Right lung (tissue), 2 donors: ENCODE measurements at regions not wholly inside any gene's neighbourhood (a gene's known extent, or its start where the extent isn't known, plus 50 kb on each side); places are given as distances from the start of the nearest gene placed in this dataset.

ENCODE experiments used
- DNase-seq, 2 donors: peaks; one replicate each; pipeline ENCODE4 v3.0.0-alpha.2; 2013

DNA sequence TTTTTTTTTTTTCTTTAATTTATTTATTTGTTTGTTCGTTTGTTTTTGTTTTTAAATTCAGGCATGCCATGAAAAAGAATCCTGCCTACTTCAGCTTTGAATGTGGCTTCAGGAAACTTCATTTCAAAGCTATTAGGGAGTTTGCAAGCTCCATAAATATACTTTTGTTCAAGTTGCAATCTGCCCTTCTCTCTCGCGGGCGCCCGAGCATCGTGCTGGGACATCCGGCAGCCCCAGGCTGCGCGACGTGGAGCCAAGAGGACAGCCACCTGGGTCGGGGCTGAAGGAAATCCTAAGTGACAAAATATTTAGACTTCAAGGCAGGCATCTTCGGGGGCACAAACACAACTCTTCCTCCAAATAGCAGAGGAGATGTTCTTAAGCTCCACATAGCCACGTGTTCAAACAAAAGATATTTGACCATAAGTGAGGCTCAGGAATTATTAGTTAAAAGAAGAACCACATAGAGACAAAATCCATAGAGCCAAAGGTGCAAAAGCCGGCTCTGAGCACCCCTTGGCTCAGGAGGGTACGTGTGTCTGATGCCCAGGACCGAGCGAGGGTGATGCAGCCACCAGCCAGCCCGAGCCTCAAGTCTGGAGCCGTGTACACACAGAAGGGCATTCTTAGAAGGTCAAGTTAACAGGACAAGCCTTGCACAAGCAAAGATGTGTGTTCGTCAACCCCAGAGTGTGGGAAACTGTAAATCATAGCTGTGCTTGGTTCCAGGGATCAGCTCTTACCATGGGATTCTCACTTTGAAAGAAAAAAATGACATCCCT is 256.5 kb upstream of the SALL3 start:
- DNase-seq = no peak

DNA sequence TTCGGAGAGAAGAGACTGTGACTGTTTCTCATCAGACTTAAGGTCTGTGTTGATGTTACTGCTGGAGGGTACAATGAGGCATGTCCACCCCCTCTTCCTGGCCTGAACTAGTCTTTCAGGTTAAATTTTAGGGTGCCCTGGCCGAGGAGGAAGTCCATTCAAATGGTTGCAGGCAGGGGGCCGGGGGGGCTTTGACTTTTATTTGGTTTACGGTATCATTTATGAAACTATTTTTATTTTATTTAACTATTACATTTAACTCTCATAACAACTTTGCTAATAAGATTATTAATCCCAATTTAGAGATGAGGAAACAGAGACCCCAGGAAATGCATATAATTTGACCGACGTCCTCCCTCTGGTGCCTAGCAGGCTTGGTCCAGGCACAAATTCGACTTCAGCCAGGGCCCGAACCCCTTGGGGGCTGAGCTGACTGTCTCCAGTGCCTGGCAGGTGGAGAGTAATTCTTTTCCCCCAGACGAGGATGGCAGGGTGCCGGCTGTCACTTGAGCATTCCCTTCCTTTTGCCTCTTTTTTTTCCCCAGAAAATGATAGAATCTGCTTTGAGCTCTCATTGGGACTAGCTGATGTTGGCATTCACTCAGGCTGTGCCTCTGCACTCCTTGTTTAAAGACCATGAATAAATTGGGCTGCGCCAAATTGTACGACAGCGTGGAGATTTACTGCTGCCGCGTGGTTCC is 255.3 kb upstream of the SALL3 start:
- DNase-seq = no peak

DNA sequence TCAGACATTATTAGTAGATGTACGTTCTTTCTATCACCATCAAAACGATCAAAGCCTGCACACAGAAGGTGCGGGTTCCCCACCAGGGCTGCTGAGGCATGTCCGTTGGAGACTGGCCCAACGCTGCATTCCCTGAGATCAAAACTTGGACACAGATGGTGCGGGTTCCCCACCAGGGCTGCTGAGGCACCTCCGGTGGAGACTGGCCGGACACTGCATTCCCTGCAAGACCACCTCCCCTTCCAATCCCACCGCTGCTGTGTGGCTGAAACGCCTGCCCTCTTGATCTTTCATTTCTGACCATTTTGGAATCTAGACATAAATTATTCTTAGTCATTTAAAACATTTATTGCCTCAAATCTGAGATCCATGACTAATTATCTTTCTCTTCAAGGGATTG is 254.2 kb upstream of the SALL3 start:
- no peak for DNase-seq

DNA sequence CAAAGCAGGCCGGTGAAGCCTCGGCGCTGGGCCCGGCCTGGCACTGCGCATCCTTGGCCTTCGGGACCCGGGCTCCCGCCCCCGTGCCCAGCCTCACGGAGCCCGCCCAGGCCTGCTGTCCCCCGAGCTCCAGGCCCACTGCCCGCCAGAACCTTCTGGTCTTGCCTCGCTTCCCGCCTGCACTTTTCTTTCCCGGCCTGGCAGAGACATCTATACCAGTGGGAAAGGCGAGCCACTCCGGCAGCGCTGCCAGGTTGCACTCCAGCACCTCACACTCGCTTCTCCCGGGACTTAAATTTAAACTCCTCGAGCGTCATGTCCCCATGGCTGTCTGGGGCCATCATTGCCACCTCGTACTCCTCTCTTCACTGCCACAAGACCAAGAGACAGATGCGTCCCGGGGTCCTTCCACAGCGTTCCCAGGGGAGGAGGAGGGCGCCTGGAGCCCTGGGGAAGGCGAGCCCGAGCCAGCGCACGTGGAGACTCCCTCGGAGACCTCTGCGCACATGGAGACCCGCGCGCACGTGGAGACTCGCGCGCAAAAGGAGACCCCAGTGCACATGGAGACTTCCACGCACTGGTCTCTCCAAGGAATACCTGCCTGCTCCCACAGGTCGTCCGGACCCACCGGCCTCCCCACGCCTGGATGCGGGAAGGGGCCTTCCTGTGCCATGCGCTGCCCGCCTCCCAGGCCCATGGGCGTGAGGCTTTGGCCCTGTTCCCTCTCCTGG is 253.1 kb upstream of the SALL3 start:
- DNase-seq = no peak

DNA sequence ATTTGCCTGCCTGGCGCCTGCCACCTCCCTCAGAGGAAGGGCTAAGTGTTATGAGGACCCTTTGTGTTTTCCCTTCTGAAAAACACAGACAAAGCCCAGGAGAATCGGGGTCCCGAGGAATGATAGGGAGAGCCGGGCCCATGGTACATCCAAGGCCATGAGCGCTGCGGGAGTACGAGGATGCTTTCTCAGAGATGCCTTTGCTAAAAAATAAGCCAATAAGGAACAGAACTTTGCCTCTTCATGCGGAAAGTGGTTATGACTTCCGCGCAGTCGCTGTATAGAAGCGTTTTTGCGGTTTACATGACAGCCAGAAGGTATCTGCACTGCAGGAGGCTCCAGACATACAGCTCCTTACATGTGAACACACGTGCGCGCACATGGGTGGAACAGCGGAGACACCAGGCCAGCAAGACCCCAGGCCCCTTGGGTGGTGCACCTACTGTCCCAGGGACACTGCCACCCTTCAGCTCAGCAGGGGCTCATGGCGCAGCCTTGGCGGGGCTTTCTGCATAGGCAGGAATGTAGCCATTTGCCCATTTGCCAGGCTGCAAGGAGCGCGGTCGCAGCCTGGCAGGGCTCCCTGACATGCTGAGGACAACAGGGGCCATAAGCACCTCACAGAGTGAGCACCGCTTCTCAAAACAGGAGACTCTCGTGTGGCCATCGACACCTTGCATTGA is 252.4 kb upstream of the SALL3 start:
- no peak for DNase-seq

DNA sequence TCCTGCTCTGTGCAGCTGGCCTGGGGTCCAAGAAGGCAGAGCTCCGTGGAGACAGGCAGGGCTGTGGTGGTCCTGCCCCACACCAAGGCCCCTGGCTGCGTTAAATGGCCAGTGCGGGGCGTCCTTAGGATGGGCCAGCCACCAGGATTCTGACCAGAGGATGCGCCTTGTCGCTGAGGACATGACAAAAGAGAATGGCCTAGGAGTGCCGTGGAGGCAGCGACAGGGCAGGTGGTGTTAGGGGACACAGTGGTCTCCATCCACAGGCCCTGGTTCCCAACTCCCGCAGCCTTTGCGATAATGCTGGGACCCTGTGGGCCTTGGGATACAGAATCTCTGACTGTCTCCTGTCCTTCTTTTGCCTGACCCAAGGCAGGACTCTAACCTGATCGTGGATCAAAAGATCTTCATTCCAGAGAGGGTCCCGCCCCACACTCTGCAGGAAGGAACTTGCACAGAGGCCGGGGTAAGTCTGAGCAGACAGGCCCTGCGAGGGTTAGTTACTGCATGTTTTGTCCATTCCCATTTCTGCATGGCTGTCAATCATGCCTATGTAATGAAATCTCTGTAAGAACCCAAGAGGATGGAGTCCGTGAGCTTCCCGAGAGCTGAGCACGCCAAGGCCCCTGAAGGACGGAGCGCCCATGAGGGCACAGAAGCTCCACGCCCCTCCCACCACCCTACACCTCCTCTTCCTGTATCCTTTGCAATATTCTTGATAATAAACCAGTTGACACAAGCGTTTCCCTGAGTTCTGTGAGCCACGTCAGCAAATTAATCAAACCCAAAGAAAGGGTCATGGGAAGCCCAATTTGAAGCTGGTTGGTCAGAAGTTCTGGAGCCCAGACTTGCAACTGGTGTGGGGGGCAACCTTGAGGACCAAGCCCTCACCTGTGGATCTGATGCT is 251.5 kb upstream of the SALL3 start:
- no peak for DNase-seq

DNA sequence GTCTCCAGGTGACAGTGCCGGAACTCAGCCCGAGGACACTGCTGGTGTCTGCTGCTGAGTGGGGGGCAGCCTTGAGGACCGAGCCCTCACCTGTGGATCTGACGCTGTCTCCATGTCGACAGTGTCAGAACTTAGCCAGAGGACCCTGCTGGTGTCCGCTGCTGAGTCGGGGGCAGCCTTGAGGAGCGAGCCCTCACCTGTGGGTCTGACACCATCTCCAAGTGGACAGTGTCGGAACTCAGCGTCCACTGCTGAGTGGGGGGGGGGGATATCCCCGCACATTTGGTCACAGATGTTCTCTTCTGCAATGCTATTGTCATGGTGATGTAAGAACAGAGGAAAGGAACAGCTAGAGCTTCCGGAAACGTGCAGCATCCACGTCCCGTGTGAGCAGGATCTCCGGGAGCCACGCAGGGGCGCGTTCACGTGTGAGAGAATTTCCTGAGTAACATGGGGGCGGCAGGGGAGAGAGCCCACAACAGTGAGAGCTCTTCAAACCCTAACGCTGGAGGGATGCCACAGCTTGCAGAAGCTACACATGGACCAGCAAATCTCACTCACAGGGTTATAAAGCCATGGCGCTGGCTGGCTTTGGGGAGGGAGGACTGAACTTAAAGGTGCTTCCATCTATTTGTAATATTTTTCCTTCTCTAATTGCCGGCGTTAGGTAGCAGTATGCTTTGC is 250.7 kb upstream of the SALL3 start:
- no peak for DNase-seq

DNA sequence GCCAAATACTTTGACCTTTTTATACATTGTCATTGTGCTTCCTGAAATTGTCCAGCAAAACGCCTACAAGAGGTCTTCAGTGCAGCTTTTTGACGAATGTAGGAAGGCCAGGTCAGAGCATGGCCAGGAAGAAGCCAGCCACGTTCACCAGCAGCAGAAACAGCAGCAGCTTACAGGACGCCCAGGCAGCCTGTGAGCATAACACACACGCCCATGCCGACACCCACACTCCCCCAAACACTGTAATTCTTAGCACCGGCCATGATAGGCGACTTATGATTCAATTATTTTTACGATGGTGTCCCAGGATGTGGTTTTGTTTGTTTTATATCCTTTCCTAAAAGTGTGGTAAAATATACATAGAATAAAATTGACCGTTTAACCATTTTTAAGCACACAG is 249.1 kb upstream of the SALL3 start:
- no peak for DNase-seq

DNA sequence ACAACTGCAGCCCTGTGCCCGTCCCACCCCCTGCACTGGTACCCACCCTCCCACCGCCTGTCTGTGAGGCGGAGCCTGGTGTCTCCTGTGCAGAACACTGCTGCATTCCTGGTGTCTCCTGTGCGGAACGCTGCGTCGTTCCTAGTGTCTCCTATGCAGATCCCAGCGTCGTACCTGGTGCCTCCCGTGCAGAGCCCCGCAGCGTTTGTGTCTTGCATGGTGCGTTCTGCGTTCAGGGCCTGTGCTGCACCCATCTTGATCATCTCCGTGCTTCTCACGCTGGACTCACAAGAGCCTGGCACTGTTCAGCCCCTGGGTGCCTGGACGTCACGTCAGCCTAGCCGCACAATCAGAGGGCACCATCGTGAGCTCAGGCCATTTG is 248.6 kb upstream of the SALL3 start:
- no peak for DNase-seq

DNA sequence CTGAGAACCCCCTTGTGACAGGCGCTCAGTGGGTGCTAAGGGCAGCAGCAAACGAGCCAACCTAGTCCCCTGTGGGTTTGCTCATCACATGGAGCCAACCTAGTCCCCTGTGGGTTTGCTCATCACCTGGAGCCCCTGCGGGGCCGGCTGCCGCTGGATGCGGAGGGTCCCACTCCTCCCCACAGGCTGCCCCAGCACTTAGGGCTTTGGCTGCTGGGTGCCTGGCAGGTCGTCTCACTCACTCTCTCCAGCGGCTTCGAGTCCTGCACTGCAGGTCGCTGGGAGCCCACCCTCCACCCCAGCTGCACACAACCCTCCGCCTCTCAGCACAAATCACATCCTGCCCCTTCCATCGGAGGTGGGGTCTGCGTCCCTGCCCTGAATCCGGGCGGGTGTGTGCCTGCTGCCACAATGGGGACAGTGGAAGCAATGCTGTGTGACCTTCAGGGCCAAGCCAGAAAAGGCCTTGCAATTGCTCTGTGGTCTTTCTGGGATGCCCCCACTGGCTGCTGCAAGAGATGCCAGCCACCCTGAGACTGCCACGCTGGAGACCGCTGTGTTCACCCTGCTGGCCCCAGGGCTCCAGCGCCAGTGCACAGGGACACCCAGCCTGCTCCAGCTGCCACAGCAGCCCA is 248.1 kb upstream of the SALL3 start:
- no peak for DNase-seq

DNA sequence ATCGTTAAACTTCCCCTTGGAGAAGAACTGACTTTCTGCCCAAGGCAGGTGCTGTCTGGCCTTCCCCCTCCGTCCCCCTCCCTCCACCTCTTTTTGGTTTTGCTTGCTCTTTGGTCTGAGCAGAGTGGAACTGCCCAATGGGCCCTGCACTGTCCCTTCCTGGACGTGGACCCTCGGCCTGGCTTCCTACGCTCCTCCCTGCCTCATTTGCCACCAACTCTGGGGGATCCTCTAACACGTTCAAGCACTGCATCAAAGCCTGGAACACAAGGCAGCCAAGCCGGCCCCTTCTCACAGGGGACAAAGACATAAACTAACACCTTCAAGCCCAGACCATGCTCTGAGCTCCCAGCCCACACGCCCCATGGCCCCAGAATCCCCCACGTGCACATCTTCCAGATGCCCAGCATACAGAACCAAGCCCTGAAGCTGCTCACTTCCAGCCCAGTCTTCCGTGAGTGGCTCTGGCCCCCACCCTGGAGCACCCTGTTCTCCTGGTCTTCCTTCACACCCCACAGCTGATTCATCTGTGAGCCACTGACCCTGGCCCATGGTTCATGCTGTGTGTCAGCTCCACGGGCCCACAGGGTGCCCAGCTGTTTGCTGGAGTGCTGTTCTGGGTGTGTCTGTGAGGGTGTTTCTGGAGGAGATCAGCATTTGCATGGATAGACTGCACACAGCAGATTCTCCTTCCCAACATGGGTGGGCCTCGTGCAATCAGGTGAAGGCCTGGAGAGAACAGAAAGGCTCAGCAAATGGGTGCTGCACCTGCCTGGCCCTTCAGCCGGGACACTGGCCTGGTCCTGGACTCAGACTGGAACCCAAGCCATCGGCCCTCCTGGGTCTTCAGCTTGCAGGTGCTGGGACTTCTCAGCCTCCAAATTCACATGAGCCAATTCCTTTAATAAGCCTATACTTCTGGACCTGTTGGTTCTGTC is 247.1 kb upstream of the SALL3 start:
- DNase-seq = no peak

DNA sequence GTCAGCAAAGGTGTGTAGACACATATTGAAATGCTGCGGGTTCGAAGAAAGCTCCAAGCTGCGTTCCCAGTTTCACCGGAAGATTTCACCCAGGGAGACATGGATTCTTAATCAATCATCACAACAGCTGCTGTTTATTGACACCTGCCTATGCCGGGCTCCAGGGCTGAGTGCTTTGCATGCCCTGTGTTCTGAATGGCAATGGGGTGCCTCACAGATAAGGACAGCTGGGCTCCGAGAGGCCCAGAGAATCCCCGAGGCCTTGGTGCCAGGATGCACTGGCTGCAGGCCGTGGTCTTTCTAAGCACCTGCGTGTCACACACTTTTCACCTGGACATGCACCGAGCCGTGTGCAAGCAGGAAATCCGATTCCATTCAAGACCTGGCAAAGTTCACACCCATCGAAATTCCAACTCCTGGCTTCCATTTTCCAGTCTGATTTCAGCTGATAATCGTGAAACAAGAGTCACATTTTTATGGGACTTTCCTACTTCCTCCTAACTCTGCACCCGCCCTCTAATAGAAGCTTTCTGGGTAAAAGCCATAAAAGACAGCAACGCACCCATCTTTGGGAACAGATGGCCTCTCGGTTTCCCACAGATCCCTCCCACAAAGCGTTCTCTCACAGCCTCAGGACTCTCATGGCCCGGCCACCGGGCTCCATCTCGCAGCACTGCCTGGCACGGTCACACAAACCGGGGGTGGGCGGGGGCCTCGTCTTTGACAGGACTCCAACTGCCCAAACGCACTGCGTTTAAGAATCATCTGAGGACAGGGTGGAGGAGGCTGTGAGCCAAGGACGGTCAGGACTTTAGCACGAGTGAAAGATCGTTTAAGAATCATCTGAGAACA is 245.6 kb upstream of the SALL3 start:
- DNase-seq = no peak

DNA sequence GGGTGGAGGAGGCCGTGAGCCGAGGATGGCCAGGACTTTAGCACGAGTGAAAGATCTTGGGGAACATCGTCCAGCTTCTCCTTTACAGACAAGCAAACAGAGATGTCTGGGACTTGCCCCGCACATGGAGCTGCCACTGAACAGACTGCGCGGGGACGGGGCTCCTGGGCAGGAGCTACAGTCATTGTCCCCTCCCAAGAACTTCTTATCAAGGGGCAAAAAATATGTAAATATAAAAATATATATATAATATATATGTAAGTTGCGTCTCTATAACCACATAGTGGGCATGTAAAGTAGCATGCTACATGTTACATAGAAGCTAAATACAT is 245.0 kb upstream of the SALL3 start:
- DNase-seq = no peak

DNA sequence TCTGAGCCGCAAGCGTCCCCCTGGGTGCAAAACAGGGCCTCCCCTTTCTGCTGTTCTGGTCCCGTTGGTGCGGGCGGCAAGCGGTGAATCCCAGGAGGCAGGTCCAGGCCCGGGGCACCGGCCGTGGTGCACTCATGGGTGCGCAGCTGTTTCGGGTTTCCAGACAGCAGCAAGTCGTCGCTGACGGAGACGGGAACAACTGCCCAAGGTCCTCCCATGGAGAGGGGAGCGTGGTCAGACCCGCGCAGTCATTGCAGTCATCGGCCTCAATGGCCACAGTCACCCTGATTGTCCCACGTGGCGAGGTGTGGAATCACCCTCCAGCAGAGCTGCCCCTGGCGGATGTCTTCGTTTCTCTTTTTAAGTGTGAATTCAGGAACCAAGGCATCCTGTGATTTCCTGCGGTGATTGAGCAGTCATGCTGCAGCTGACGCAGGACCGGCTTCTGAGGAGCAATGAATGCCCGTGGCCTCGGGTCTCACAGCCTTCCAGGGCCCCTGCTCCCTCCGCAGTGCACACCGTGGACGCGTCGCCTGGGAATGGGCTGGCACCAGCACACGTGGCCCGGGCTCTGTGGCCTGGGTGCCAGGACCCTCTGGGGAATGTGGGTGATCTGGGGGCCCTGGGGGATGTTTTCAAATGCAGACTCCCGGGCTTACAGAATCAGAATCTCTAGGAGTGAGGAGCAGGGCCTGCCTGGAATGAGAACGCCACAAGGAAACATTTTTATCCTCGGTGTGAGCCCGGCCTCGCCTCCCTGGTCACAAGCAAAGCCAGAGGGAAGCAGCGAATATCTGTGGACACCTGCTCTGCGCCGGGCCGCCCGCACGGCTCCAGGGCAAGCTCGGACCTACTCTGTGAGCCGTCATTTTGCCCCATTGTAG is 244.2 kb upstream of the SALL3 start:
- DNase-seq = no peak

DNA sequence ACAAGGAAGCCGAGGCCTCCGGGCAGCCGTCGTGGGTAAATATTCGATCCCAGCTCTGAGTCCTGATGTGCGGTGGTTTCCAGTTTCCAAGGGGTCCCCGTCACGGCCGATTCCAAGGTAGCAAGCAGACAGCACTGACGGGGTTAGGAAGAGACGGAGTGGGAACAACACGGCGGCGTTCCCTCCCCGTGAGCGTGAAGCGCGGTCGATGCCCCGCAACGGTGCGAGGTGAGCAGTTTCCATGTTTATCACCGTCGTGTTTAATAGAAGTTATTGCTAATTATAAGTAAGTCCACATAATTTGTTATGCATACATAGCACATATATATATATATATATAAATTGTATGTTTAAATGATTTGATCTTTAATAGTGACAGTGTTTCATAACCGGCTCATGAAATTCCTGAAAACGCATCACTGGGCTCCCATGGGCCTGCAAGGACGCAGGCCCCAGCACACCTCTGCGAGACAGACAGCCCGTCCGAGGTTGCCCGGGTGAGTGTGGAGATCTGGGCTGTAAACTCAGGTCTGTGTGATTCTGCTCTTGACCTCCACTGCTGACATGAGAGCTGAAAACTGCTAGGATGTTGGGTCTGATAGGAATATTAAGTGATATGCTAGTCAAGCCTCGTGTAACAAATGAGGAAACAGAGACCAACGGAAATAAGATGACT is 243.5 kb upstream of the SALL3 start:
- DNase-seq = no peak
